Adrenal gland (tissue), 5 donors: ENCODE measurements at regions not wholly inside any gene's neighbourhood (a gene's known extent, or its start where the extent isn't known, plus 50 kb on each side); places are given as distances from the start of the nearest gene placed in this dataset.

Source experiments
- POLR2A ChIP-seq, 2 donors: fragments of 450-650 bp; IDR thresholded peaks; one replicate each; pipeline ENCODE4 v1.6.1; 2017; ENCODE audit warnings: antibody characterized with exemption in 2 of 2, mild to moderate bottlenecking in 2 of 2, moderate library complexity in 1 of 2
- TF ChIP-seq, protein P1 (sequence below), 6 experiments: fragments of 450-650 bp in 4 of 6; fragments of 200-600 bp in 2 of 6; sonication (generic) in 1 of 6; IDR thresholded peaks; 1 replicate in 5 of 6; 2 replicates in 1 of 6; pipeline versions ENCODE4 v1.5.1 to v1.8.0; 2016 to 2021; ENCODE audit warnings: antibody characterized with exemption in 6 of 6, mild to moderate bottlenecking in 2 of 6, moderate library complexity in 1 of 6
- donor health status: DM: no; HTN: no; CAD: no.

- TF ChIP-seq POLR2A (IDR thresholded peaks at IDR 0.05): no peak
- TF ChIP-seq, protein P1, sequence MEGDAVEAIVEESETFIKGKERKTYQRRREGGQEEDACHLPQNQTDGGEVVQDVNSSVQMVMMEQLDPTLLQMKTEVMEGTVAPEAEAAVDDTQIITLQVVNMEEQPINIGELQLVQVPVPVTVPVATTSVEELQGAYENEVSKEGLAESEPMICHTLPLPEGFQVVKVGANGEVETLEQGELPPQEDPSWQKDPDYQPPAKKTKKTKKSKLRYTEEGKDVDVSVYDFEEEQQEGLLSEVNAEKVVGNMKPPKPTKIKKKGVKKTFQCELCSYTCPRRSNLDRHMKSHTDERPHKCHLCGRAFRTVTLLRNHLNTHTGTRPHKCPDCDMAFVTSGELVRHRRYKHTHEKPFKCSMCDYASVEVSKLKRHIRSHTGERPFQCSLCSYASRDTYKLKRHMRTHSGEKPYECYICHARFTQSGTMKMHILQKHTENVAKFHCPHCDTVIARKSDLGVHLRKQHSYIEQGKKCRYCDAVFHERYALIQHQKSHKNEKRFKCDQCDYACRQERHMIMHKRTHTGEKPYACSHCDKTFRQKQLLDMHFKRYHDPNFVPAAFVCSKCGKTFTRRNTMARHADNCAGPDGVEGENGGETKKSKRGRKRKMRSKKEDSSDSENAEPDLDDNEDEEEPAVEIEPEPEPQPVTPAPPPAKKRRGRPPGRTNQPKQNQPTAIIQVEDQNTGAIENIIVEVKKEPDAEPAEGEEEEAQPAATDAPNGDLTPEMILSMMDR (IDR thresholded peaks at IDR 0.05): no peak
Observed at GRCh38 chr2:128597121-128597762, 278.6 kb upstream of the HS6ST1 start.
